Neuron (in vitro differentiated cells): ENCODE measurements at regions not wholly inside any gene's neighbourhood (a gene's known extent, or its start where the extent isn't known, plus 50 kb on each side); places are given as distances from the start of the nearest gene placed in this dataset.
"Not testable (repeated sequence)": the region's sequence is repeated elsewhere in the genome, so short reads cannot be mapped to it uniquely, and the experiment has no call there.

ENCODE experiments used
- H2AFZ ChIP-seq: one replicate; pipeline ENCODE4 v1.6.1; 2013; ENCODE audit warnings: low read depth, mild to moderate bottlenecking, inconsistent platforms, low read length, moderate library complexity
- H3K27me3 ChIP-seq: one replicate; pipeline ENCODE4 v1.6.1; 2013; ENCODE audit warnings: low read length; ENCODE audit not compliant: insufficient read depth
- H3K36me3 ChIP-seq: one replicate; pipeline ENCODE4 v1.6.1; 2013; ENCODE audit warnings: low read length; ENCODE audit not compliant: insufficient read depth
- H3K4me1 ChIP-seq: one replicate; pipeline ENCODE4 v1.6.1; 2013; ENCODE audit warnings: low read length; ENCODE audit not compliant: insufficient read depth
- H3K4me3 ChIP-seq: 2 replicates; pipeline ENCODE4 v1.5.1; 2013; ENCODE audit warnings: mild to moderate bottlenecking, low read length, moderate library complexity
- H3K9me3 ChIP-seq: one replicate; pipeline ENCODE4 v1.6.1; 2013; ENCODE audit warnings: low read length

GRCh38 chr6:166853371-166854325, 102.7 kb downstream of the RNASET2 start:
- H3K9me3 ChIP-seq, result peaks cover 9% of the 10 kb centered on the region
- no peaks in the 10 kb centered on the region for H3K27me3 ChIP-seq
- H3K4me1 ChIP-seq, result peaks cover 4% of the 10 kb centered on the region

DNA sequence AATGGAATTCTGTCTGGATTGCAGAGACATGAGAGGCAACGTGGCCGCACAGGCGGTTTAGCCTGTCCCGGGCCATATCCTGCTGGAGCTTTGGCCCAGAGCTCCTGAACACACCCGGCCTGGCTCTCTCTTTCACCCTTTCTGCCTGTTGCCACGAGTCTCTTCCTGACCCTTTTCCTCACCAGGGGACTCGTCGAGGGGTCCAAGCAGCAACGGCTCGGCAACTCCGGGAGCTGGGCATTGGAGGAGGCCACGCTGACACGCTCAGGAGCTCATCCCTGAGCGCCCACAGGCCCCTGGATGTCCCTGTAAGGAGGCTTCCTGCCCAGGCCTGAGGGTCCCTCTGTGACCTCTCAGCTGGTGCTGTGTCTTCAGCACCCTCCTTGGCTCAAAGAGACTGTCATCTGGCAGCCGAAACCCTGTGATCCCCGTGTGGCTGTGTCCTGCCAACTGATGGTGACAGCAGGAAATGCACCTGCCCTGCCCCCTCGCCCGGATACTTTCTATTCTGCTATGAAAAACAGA, 103.8 kb downstream of the RNASET2 start:
- peaks cover 9% of the 10 kb centered on the region for H3K9me3 ChIP-seq
- H3K36me3 ChIP-seq, result peaks cover 6% of the 10 kb centered on the region
- peaks cover 4% of the 10 kb centered on the region for H3K4me1 ChIP-seq
- no peaks in the 10 kb centered on the region for H3K27me3 ChIP-seq
- no peak overlapping the region for H3K4me3 ChIP-seq
- no peak overlapping the region for H2AFZ ChIP-seq

More at GRCh38 chr6:166853371-166854325, 102.7 kb downstream of the RNASET2 start:
- Histone ChIP-seq H3K36me3 (peaks cover 10% of the 10 kb centered on the region), H2AFZ (no peak overlapping the region), H3K4me3 (no peak overlapping the region)

DNA sequence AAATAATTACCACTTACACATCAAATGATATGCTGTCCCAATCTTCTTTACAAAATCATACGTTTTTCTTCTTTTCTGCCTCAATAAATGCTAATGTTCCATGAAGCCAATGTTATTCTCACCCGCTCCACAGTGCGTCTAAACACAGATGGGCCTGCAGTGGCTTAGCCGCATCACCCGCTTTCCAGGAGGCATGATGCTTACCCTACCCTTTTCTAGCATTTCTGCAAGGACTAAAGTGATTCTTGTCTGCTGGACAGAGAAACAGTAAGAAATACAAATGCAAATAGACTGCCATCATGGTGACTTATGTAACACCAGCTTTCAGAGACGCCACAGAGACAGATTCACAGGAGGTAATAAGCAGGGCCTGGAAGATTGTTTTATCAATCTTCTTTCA, 104.4 kb downstream of the RNASET2 start:
- peaks cover 4% of the 10 kb centered on the region for H3K4me1 ChIP-seq
- H2AFZ ChIP-seq, result no peak overlapping the region
- H3K36me3 ChIP-seq, result no peaks in the 10 kb centered on the region
- no peaks in the 10 kb centered on the region for H3K27me3 ChIP-seq
- H3K4me3 ChIP-seq, result no peak overlapping the region
- H3K9me3 ChIP-seq, result peaks cover 7% of the 10 kb centered on the region

GRCh38 chr6:166851426-166851825, 104.9 kb downstream of the RNASET2 start:
- H2AFZ ChIP-seq, result no peak overlapping the region
- no peak overlapping the region for H3K4me3 ChIP-seq
- no peaks in the 10 kb centered on the region for H3K36me3 ChIP-seq
- H3K27me3 ChIP-seq, result no peaks in the 10 kb centered on the region
- H3K4me1 ChIP-seq, result peaks cover 4% of the 10 kb centered on the region
- H3K9me3 ChIP-seq, result peaks cover 7% of the 10 kb centered on the region

GRCh38 chr6:166850677-166851076, 105.7 kb downstream of the RNASET2 start:
- no peak overlapping the region for H3K4me3 ChIP-seq
- no peak overlapping the region for H2AFZ ChIP-seq
- H3K4me1 ChIP-seq, result peaks cover 4% of the 10 kb centered on the region
- H3K9me3 ChIP-seq, result peaks cover 5% of the 10 kb centered on the region
- no peaks in the 10 kb centered on the region for H3K36me3 ChIP-seq
- H3K27me3 ChIP-seq, result no peaks in the 10 kb centered on the region

GRCh38 chr6:166849749-166850183, 106.6 kb downstream of the RNASET2 start:
- H3K4me1 ChIP-seq, result peaks cover 4% of the 10 kb centered on the region
- H3K9me3 ChIP-seq, result peaks cover 3% of the 10 kb centered on the region
- H3K36me3 ChIP-seq, result no peaks in the 10 kb centered on the region
- H2AFZ ChIP-seq, result no peak overlapping the region
- no peak overlapping the region for H3K4me3 ChIP-seq
- no peaks in the 10 kb centered on the region for H3K27me3 ChIP-seq

DNA sequence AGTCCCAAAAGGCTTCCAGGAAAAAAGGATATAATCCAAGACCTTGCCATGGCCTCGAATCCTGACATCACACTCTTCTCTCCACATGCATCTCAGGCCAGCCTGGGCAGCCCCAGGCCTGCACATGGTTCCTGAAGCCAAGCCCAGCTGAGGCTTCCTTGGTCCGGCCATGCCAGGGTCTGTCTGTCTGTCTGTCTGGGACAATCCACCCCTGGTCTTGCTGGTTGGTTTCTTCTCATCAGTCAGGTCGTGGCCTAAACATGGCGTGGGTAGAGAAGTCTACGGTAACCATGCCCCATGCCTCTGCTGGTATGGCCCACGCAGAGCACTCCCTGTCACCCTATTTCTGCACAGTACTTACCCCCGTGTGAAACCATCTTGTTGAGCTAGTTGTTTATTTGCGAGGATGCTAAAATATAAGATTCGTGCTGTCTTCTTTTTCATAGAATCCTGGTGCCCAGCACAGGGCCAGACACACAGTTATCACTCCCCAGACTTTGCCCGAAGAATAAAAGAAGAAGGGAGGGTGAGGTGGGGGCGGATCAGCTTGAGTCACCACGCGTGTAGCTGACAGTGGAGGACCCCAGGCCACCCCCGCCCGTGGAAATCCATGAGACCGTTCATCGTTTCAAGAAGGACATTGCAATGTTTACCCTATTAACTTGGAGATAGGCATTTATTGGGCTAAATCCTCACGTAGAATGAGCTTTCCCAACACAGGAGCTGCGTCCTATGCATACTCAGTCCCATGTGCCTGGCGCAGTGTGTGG, 107.2 kb downstream of the RNASET2 start:
- H3K4me1 ChIP-seq, result peaks cover 4% of the 10 kb centered on the region
- no peak overlapping the region for H3K4me3 ChIP-seq
- no peaks in the 10 kb centered on the region for H3K36me3 ChIP-seq
- no peaks in the 10 kb centered on the region for H3K27me3 ChIP-seq
- peaks cover 3% of the 10 kb centered on the region for H3K9me3 ChIP-seq
- no peak overlapping the region for H2AFZ ChIP-seq

- not testable (repeated sequence) for H3K4me1 ChIP-seq, H2AFZ ChIP-seq, H3K36me3 ChIP-seq, H3K27me3 ChIP-seq, H3K9me3 ChIP-seq, H3K4me3 ChIP-seq
Measured at GRCh38 chr6:166846446-166847142, 109.8 kb downstream of the RNASET2 start.

- Histone ChIP-seq H3K36me3 (no peaks in the 10 kb centered on the region), H3K4me3 (no peak overlapping the region), H3K27me3 (no peaks in the 10 kb centered on the region), H2AFZ (no peak overlapping the region), H3K4me1 (no peaks in the 10 kb centered on the region), H3K9me3 (peaks cover 1% of the 10 kb centered on the region)
Measured at GRCh38 chr6:166842607-166843006, 113.7 kb downstream of the RNASET2 start.

DNA sequence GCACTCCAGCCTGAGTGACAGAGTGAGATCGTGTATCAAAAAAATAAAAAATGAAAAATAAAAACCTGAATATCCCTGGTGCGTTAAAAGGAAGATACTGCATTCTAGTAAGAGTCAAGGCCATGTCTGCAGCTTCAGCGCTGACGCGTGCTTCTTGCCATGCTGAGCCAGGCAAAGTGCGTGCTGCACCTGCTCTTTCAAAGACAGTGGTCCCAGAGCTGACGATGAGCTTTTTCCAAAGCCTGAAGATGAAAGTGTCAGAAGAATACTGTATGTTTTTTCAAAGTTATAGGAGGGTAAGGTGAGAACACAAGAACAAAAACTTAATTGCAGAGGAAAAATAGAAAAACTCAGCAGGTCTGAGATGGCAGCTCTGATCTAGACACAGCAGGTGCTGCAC, 115.1 kb downstream of the RNASET2 start:
- Histone ChIP-seq H3K4me1 (no peaks in the 10 kb centered on the region), H3K27me3 (no peaks in the 10 kb centered on the region), H2AFZ (no peak overlapping the region), H3K9me3 (peaks cover 1% of the 10 kb centered on the region), H3K4me3 (no peak overlapping the region), H3K36me3 (no peaks in the 10 kb centered on the region)

GRCh38 chr6:166839569-166839968, 116.8 kb downstream of the RNASET2 start:
- Histone ChIP-seq H3K4me3 (no peak overlapping the region), H3K4me1 (no peaks in the 10 kb centered on the region), H2AFZ (no peak overlapping the region), H3K9me3 (peaks cover 1% of the 10 kb centered on the region), H3K36me3 (no peaks in the 10 kb centered on the region), H3K27me3 (no peaks in the 10 kb centered on the region)

GRCh38 chr6:166838987-166839386, 117.4 kb downstream of the RNASET2 start:
- H3K4me3 ChIP-seq, result no peak overlapping the region
- no peaks in the 10 kb centered on the region for H3K27me3 ChIP-seq
- H3K36me3 ChIP-seq, result no peaks in the 10 kb centered on the region
- peaks cover 1% of the 10 kb centered on the region for H3K9me3 ChIP-seq
- H3K4me1 ChIP-seq, result no peaks in the 10 kb centered on the region
- no peak overlapping the region for H2AFZ ChIP-seq
